Endothelial cell of umbilical vein (primary cell): ENCODE measurements at regions not wholly inside any gene's neighbourhood (a gene's known extent, or its start where the extent isn't known, plus 50 kb on each side); places are given as distances from the start of the nearest gene placed in this dataset.

ENCODE experiments used
- BruUV-seq: library from RNA; stranded (reverse); fragments of 400-500 nt; replicated peaks from 2 replicates; lab custom pipeline; 2021; lab: Mats Ljungman, UMichigan
- CTCF ChIA-PET: fragments of 300-600, 350-600 bp; sonication (Branson Sonifier 250); formaldehyde crosslinking; loops from one replicate; lab custom pipeline; 2021; ENCODE audit warnings: antibody characterized with exemption, inconsistent platforms; lab: Charles Lee
- POLR2A ChIA-PET: fragments of 300-600, 350-600 bp; sonication (Branson Sonifier 250); formaldehyde crosslinking; loops from one replicate; lab custom pipeline; 2021; ENCODE audit warnings: antibody characterized with exemption, inconsistent platforms; lab: Charles Lee
- DNase-seq: peaks from one replicate; pipeline ENCODE4 v3.0.0-alpha.2; 2011; ENCODE audit warnings: low read depth, low spot score
- FAIRE-seq: peaks from 2 replicates; lab custom pipeline; 2011; peaks lifted over from hg19 to GRCh38; lab: Jason Lieb, UNC
- H2AFZ ChIP-seq: 2 replicates; pipeline ENCODE4 v1.6.0; 2012; ENCODE audit warnings: low read depth, low read length, control low read depth, inconsistent platforms
- H3K27ac ChIP-seq: 2 replicates; pipeline ENCODE4 v1.5.1; 2011; ENCODE audit warnings: low read depth, mild to moderate bottlenecking, control low read depth, low read length, moderate library complexity; ENCODE audit not compliant: insufficient read depth
- H3K27me3 ChIP-seq, 2 experiments: 2 replicates each; pipeline versions ENCODE4 v1.6.0 to v1.6.1; 2011; ENCODE audit warnings: low read length in 2 of 2, mixed read lengths in 1 of 2; ENCODE audit not compliant: control insufficient read depth in 2 of 2, insufficient read depth in 2 of 2
- H3K36me3 ChIP-seq, 2 experiments: 2 replicates in 1 of 2; 3 replicates in 1 of 2; pipeline ENCODE4 v1.5.1; 2011; ENCODE audit warnings: low read length in 2 of 2, mild to moderate bottlenecking in 1 of 2, moderate library complexity in 1 of 2; ENCODE audit not compliant: control insufficient read depth in 2 of 2, insufficient read depth in 2 of 2; ENCODE audit errors: extremely low read depth in 1 of 2
- H3K4me1 ChIP-seq: 3 replicates; pipeline ENCODE4 v1.5.1; 2011; ENCODE audit warnings: mild to moderate bottlenecking, low read length; ENCODE audit not compliant: control insufficient read depth, insufficient read depth; ENCODE audit errors: extremely low read depth
- H3K4me2 ChIP-seq: 2 replicates; pipeline ENCODE4 v1.6.1; 2011; ENCODE audit warnings: low read length, control low read depth, mixed read lengths; ENCODE audit not compliant: insufficient read depth
- H3K4me3 ChIP-seq, 3 experiments: fragments of 200-600 bp in 1 of 3; sonication (generic), shearing (Covaris generic) in 1 of 3; replicated peaks in 1 of 3; 2 replicates each; pipeline ENCODE4 v1.5.1; 2011 to 2016; ENCODE audit warnings: control low read depth in 3 of 3, low read length in 3 of 3, mild to moderate bottlenecking in 2 of 3, inconsistent platforms in 1 of 3, low read depth in 1 of 3, moderate library complexity in 1 of 3; ENCODE audit not compliant: insufficient read depth in 1 of 3
- H3K79me2 ChIP-seq: 2 replicates; pipeline ENCODE4 v1.6.0; 2012; ENCODE audit warnings: low read length, inconsistent platforms; ENCODE audit not compliant: control insufficient read depth, insufficient read depth
- H3K9ac ChIP-seq: replicated peaks from 2 replicates; pipeline ENCODE3; 2011; ENCODE audit warnings: low read length, control low read depth; ENCODE audit not compliant: insufficient read depth; ENCODE audit errors: extremely low read depth
- H3K9me1 ChIP-seq: replicated peaks from 3 replicates; pipeline ENCODE4 v1.6.0; 2011; ENCODE audit warnings: mild to moderate bottlenecking, low read length; ENCODE audit not compliant: control insufficient read depth, insufficient read depth; ENCODE audit errors: extremely low read depth
- H3K9me3 ChIP-seq: replicated peaks from 2 replicates; pipeline ENCODE4 v1.5.1; 2012; ENCODE audit warnings: low read length, inconsistent platforms; ENCODE audit not compliant: control insufficient read depth, insufficient read depth
- H4K20me1 ChIP-seq: replicated peaks from 2 replicates; pipeline ENCODE3; 2011; ENCODE audit warnings: mild to moderate bottlenecking, low read length; ENCODE audit not compliant: control insufficient read depth, insufficient read depth; ENCODE audit errors: extremely low read depth
- EZH2 ChIP-seq: IDR thresholded peaks from 2 replicates; pipeline ENCODE4 v1.6.1; 2012; ENCODE audit warnings: borderline replicate concordance, low read depth, mild to moderate bottlenecking, moderate library complexity, low read length, inconsistent platforms; ENCODE audit not compliant: severe bottlenecking
- FOS ChIP-seq: IDR thresholded peaks from 2 replicates; pipeline ENCODE4 v1.6.1; 2011; ENCODE audit warnings: mild to moderate bottlenecking, low read length, moderate library complexity, borderline replicate concordance; ENCODE audit not compliant: insufficient read depth
- GATA2 ChIP-seq: IDR thresholded peaks from 2 replicates; pipeline ENCODE4 v1.7.0; 2011; ENCODE audit warnings: low read depth, mild to moderate bottlenecking, moderate library complexity, mixed read lengths, low read length; ENCODE audit not compliant: insufficient read length, insufficient read depth
- JUN ChIP-seq: IDR thresholded peaks from 2 replicates; pipeline ENCODE4 v1.6.1; 2011; ENCODE audit warnings: borderline replicate concordance, low read depth; ENCODE audit not compliant: insufficient read length, insufficient read depth
- MYC ChIP-seq: IDR thresholded peaks from one replicate; pipeline ENCODE4 v1.6.1; 2011; ENCODE audit warnings: mild to moderate bottlenecking, low read depth, low read length
- POLR2A ChIP-seq: IDR thresholded peaks from 2 replicates; pipeline ENCODE4 v1.6.1; 2012; ENCODE audit warnings: low read depth, mild to moderate bottlenecking, control low read depth, low read length
- POLR2AphosphoS5 ChIP-seq: IDR thresholded peaks from 2 replicates; pipeline ENCODE4 v1.6.1; 2012; ENCODE audit warnings: low read depth, mild to moderate bottlenecking, control low read depth, low read length, moderate library complexity; ENCODE audit not compliant: insufficient read depth
- dilution Hi-C: fragments of 300-500 bp; cut with MboI; formaldehyde crosslinking; loops from one replicate; pipeline ENCODE4 v1.15.0; 2019; ENCODE audit warnings: low sequenced_read_pairs; ENCODE audit not compliant: extremely low pct_ligation_motif_present
- intact Hi-C: fragments of 100-400 bp; cut with micrococcal nuclease; formaldehyde crosslinking; loops from one replicate; pipeline ENCODE4 v1.10.0; 2022
- TF ChIP-seq, protein P1 (sequence below), 2 donors: IDR thresholded peaks; 1 replicate in 1 of 2; 2 replicates in 1 of 2; pipeline ENCODE4 v1.5.1; 2011; ENCODE audit warnings: low read length in 2 of 2, mild to moderate bottlenecking in 2 of 2, moderate library complexity in 2 of 2, control low read depth in 1 of 2, inconsistent platforms in 1 of 2, low read depth in 1 of 2; ENCODE audit not compliant: insufficient read depth in 1 of 2; ENCODE audit errors: extremely low read depth in 1 of 2
- TF ChIP-seq, protein P2 (sequence below): IDR thresholded peaks from 2 replicates; pipeline ENCODE4 v1.6.1; 2011; ENCODE audit not compliant: insufficient read depth, insufficient read length

DNA sequence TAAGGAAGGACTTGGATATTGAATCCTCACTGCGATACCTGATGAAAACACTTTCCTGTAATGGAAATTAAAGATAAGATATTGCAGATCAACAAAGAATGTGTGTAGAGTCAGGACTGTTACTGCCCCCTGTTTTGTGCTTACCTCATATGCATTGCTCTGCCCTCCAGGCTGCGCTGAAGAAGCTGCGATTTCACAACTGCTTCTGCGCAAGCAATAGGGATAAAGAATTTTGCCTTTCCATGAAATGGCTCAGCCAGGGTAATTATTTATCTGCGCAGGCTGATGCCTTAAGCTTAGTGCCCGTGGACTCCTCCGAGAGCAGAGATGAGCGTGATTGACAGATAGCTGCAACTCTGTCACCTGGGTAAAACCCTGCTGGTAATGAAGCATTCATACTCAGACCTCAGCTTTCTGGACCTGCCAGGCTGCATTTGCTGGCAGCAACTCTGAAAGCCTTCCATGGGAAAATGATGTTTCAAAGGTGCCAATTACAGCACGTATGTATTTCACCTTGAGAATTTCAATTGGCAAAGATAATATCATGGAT is 370.6 kb downstream of the SAMD5 start:
- CTCF ChIA-PET, result interaction anchor here (0.9 to 1.1 kb wide), 2 partner anchors 15 to 372 kb away, joined by 3 read pairs; no protein-coding TSS in a partner anchor

More for the DNA sequence above, 370.6 kb downstream of the SAMD5 start:
- intact Hi-C loops, result no loop called here
- Histone ChIP-seq H3K9ac (no peak overlapping the region), H3K27ac (no peak overlapping the region), H3K9me3 (no peaks in the 10 kb centered on the region), H3K4me1 (peaks cover 12% of the 10 kb centered on the region), H3K4me3 (no peak overlapping the region), H3K79me2 (no peaks in the 10 kb centered on the region), H3K36me3 (no peaks in the 10 kb centered on the region), H3K27me3 (peaks cover 0 to 2% of the 10 kb centered on the region in 2 experiments), H3K4me2 (no peak overlapping the region), H2AFZ (no peak overlapping the region), H4K20me1 (no peaks in the 10 kb centered on the region), H3K9me1 (no peaks in the 10 kb centered on the region)
- no peak for FAIRE-seq
- POLR2A ChIA-PET, result no interaction called here
- dilution Hi-C loops, result no loop called here
- DNase-seq, result no peak
- TF ChIP-seq, protein P1, sequence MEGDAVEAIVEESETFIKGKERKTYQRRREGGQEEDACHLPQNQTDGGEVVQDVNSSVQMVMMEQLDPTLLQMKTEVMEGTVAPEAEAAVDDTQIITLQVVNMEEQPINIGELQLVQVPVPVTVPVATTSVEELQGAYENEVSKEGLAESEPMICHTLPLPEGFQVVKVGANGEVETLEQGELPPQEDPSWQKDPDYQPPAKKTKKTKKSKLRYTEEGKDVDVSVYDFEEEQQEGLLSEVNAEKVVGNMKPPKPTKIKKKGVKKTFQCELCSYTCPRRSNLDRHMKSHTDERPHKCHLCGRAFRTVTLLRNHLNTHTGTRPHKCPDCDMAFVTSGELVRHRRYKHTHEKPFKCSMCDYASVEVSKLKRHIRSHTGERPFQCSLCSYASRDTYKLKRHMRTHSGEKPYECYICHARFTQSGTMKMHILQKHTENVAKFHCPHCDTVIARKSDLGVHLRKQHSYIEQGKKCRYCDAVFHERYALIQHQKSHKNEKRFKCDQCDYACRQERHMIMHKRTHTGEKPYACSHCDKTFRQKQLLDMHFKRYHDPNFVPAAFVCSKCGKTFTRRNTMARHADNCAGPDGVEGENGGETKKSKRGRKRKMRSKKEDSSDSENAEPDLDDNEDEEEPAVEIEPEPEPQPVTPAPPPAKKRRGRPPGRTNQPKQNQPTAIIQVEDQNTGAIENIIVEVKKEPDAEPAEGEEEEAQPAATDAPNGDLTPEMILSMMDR (IDR thresholded peaks at IDR 0.05; ENCODE audit: extremely low read depth in 1 of 2, insufficient read depth in 1 of 2, low read depth in 1 of 2, low read length in 2 of 2), result no peak
- TF ChIP-seq FOS (no peak), MYC (no peak), POLR2AphosphoS5 (no peak), GATA2 (no peak), JUN (no peak), EZH2 (no peak), POLR2A (no peak)
- TF ChIP-seq, protein P2, sequence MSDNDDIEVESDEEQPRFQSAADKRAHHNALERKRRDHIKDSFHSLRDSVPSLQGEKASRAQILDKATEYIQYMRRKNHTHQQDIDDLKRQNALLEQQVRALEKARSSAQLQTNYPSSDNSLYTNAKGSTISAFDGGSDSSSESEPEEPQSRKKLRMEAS, result no peak
- BruUV-seq, result no TSS peak
